Calu3 (cell line): ENCODE measurements at regions not wholly inside any gene's neighbourhood (a gene's known extent, or its start where the extent isn't known, plus 50 kb on each side); places are given as distances from the start of the nearest gene placed in this dataset.

ENCODE experiments used
- BruUV-seq: library from RNA; stranded (reverse); fragments of 400-500 nt; replicated peaks from 2 replicates; lab custom pipeline; 2021; lab: Mats Ljungman, UMichigan
- CTCF ChIA-PET: fragments of 300-600 bp; sonication (Branson Sonifier 250); formaldehyde crosslinking; loops from one replicate; lab custom pipeline; 2022; ENCODE audit warnings: antibody characterized with exemption; lab: Charles Lee
- DNase-seq: peaks from one replicate; pipeline ENCODE4 v3.0.0; 2022
- H3K27ac Mint-ChIP-seq: one replicate; pipeline ENCODE4 v1.8.0; 2022; ENCODE audit warnings: mixed read lengths; ENCODE audit not compliant: unreplicated experiment
- H3K27me3 Mint-ChIP-seq: one replicate; pipeline ENCODE4 v1.8.0; 2022; ENCODE audit warnings: mixed read lengths; ENCODE audit not compliant: unreplicated experiment
- H3K36me3 Mint-ChIP-seq: one replicate; pipeline ENCODE4 v1.8.0; 2022; ENCODE audit warnings: mild to moderate bottlenecking, moderate library complexity, mixed read lengths; ENCODE audit not compliant: insufficient read depth, unreplicated experiment
- H3K4me1 Mint-ChIP-seq: one replicate; pipeline ENCODE4 v1.8.0; 2022; ENCODE audit warnings: mild to moderate bottlenecking, low read depth, mixed read lengths; ENCODE audit not compliant: unreplicated experiment
- H3K4me3 Mint-ChIP-seq: one replicate; pipeline ENCODE4 v1.8.0; 2022; ENCODE audit warnings: mild to moderate bottlenecking, low read depth, moderate library complexity, mixed read lengths; ENCODE audit not compliant: unreplicated experiment
- H3K9me3 Mint-ChIP-seq: one replicate; pipeline ENCODE4 v1.8.0; 2022; ENCODE audit warnings: low read depth, mixed read lengths; ENCODE audit not compliant: unreplicated experiment
- CTCF ChIP-seq: fragments of 200-600 bp; IDR thresholded peaks from one replicate; pipeline ENCODE4 v1.8.0; 2022; ENCODE audit warnings: antibody characterized with exemption; ENCODE audit not compliant: unreplicated experiment
- intact Hi-C: fragments of 100-400 bp; cut with micrococcal nuclease; formaldehyde crosslinking; loops from one replicate; pipeline ENCODE4 v1.10.0; 2022; ENCODE audit not compliant: unreplicated experiment

GRCh38 chr13:81597101-81597500 is 1256.2 kb upstream of the SPRY2 start:
- CTCF ChIA-PET, result no interaction called here
- H3K9me3 Mint-ChIP-seq, result no peaks in the 10 kb centered on the region
- H3K4me3 Mint-ChIP-seq, result no peak overlapping the region
- BruUV-seq, result no TSS peak
- intact Hi-C loops, result no loop called here
- no peaks in the 10 kb centered on the region for H3K36me3 Mint-ChIP-seq
- H3K4me1 Mint-ChIP-seq, result no peaks in the 10 kb centered on the region
- H3K27me3 Mint-ChIP-seq, result no peaks in the 10 kb centered on the region
- no peak for DNase-seq
- H3K27ac Mint-ChIP-seq, result no peak overlapping the region
- TF ChIP-seq CTCF, result no peak

- H3K4me1 Mint-ChIP-seq, result no peaks in the 10 kb centered on the region
- intact Hi-C loops, result no loop called here
- no peak for TF ChIP-seq CTCF
- H3K27me3 Mint-ChIP-seq, result no peaks in the 10 kb centered on the region
- no peaks in the 10 kb centered on the region for H3K36me3 Mint-ChIP-seq
- no peak overlapping the region for H3K27ac Mint-ChIP-seq
- H3K4me3 Mint-ChIP-seq, result no peak overlapping the region
- BruUV-seq, result no TSS peak
- no peak for DNase-seq
- no peaks in the 10 kb centered on the region for H3K9me3 Mint-ChIP-seq
- CTCF ChIA-PET, result no interaction called here
These were observed 1255.4 kb upstream of the SPRY2 start for GRCh38 chr13:81596224-81596753.

GRCh38 chr13:81591528-81592220 is 1250.7 kb upstream of the SPRY2 start:
- no peak overlapping the region for H3K4me3 Mint-ChIP-seq
- intact Hi-C loops, result no loop called here
- no peaks in the 10 kb centered on the region for H3K4me1 Mint-ChIP-seq
- no peak overlapping the region for H3K27ac Mint-ChIP-seq
- TF ChIP-seq CTCF, result no peak
- no peak for DNase-seq
- no peaks in the 10 kb centered on the region for H3K27me3 Mint-ChIP-seq
- CTCF ChIA-PET, result no interaction called here
- BruUV-seq, result no TSS peak
- H3K36me3 Mint-ChIP-seq, result no peaks in the 10 kb centered on the region
- no peaks in the 10 kb centered on the region for H3K9me3 Mint-ChIP-seq

GRCh38 chr13:81582381-81582780 is 1241.5 kb upstream of the SPRY2 start:
- intact Hi-C loops, result no loop called here
- Mint-ChIP-seq H3K36me3 (no peaks in the 10 kb centered on the region), H3K27me3 (no peaks in the 10 kb centered on the region), H3K9me3 (no peaks in the 10 kb centered on the region), H3K27ac (no peak overlapping the region), H3K4me1 (no peaks in the 10 kb centered on the region), H3K4me3 (no peak overlapping the region)
- BruUV-seq, result no TSS peak
- no peak for DNase-seq
- CTCF ChIA-PET, result no interaction called here
- TF ChIP-seq CTCF, result no peak
